RWPE1 (cell line): ENCODE measurements at regions not wholly inside any gene's neighbourhood (a gene's known extent, or its start where the extent isn't known, plus 50 kb on each side); places are given as distances from the start of the nearest gene placed in this dataset.

Experiments used
- CTCF ChIA-PET: fragments of 350-600 bp; sonication (Branson Sonifier 250); formaldehyde crosslinking; extraction: SDS; loops from one replicate; lab custom pipeline; 2021; lab: Yijun Ruan, JAX
- POLR2A ChIA-PET: fragments of 400-600 bp; formaldehyde crosslinking; extraction: SDS; loops from one replicate; lab custom pipeline; 2020; ENCODE audit warnings: antibody characterized with exemption; ENCODE audit not compliant: low non-redundant PET; lab: Yijun Ruan, JAX
- DNase-seq: peaks from one replicate; pipeline ENCODE4 v3.0.0; 2012; ENCODE audit warnings: low spot score
- H3K27ac ChIP-seq: fragments of 450-650 bp; 2 replicates; pipeline ENCODE4 v1.5.1; 2017
- CTCF ChIP-seq: fragments of 450-650 bp; conservative IDR thresholded peaks from 2 replicates; pipeline ENCODE4 v1.5.1; 2017; ENCODE audit warnings: low read depth, mild to moderate bottlenecking

GRCh38 chr18:43514747-43515146, 237.5 kb upstream of the SYT4 start:
- no peak for DNase-seq
- CTCF ChIA-PET = no interaction called here
- no peak for TF ChIP-seq CTCF
- no peak overlapping the region for H3K27ac ChIP-seq
- POLR2A ChIA-PET = no interaction called here

- no peak for TF ChIP-seq CTCF
- ChIA-PET CTCF (no interaction called here), POLR2A (no interaction called here)
- no peak for DNase-seq
- no peak overlapping the region for H3K27ac ChIP-seq
These were observed 238.2 kb upstream of the SYT4 start for GRCh38 chr18:43515481-43515880.

GRCh38 chr18:43524260-43524659, 247.0 kb upstream of the SYT4 start:
- no peak overlapping the region for H3K27ac ChIP-seq
- CTCF ChIA-PET = no interaction called here
- DNase-seq = no peak
- POLR2A ChIA-PET = no interaction called here
- no peak for TF ChIP-seq CTCF

- CTCF ChIA-PET = no interaction called here
These were observed 247.9 kb upstream of the SYT4 start for GRCh38 chr18:43525169-43525568.

GRCh38 chr18:43526426-43527145, 249.3 kb upstream of the SYT4 start:
- DNase-seq = no peak
- no peak overlapping the region for H3K27ac ChIP-seq
- POLR2A ChIA-PET = no interaction called here
- no peak for TF ChIP-seq CTCF
- CTCF ChIA-PET = no interaction called here

More at GRCh38 chr18:43525169-43525568, 247.9 kb upstream of the SYT4 start:
- POLR2A ChIA-PET = no interaction called here
- no peak for DNase-seq
- no peak for TF ChIP-seq CTCF
- no peak overlapping the region for H3K27ac ChIP-seq

- CTCF ChIA-PET = no interaction called here
- POLR2A ChIA-PET = no interaction called here
- no peak overlapping the region for H3K27ac ChIP-seq
- no peak for TF ChIP-seq CTCF
- no peak for DNase-seq
These were observed 254.1 kb upstream of the SYT4 start for GRCh38 chr18:43531438-43531837.
